ENCODE measurements at regions not wholly inside any gene's neighbourhood (a gene's known extent, or its start where the extent isn't known, plus 50 kb on each side); places are given as distances from the start of the nearest gene placed in this dataset.

DNA sequence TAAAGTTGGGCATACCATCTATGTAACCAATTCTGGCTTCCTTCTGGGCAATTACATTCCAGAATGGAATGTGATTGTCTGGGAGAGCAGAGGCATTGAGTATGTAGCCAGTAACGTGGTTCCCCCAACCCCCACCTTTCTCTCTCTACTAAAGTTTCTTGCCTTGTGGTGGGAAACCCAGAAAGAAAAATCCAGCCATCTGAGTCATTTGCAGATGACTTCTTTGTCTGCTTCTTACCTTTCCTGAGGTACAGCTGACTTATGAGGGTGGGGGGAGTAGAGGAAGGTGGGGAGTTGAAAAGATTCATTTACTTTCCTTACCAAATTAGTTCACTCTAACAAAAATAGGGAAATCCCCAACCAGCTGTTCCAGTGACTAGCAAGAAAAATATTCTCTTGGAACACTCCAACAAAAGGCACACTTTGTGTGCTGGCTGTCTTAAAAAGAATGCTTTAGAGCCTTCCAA lies 112.1 kb upstream of the FRMD6 start:
- H2AFZ ChIP-seq (ENCODE audit: low read depth, low read length, poor library complexity, severe bottlenecking): peak overlapping the region; percentile 25
- peaks cover 9 to 22% of the 10 kb centered on the region in 2 experiments for H3K4me1 ChIP-seq (ENCODE audit: control insufficient read depth in 1 of 2, insufficient read depth in 2 of 2, low read length in 2 of 2)
- no TSS peak for BruUV-seq (replicated peaks)
- intact Hi-C loops (cut with micrococcal nuclease): no loop called here
- H3K9me3 ChIP-seq (ENCODE audit: control insufficient read depth in 1 of 2, insufficient read depth in 1 of 2, low read depth in 1 of 2, low read length in 2 of 2): 0 out of 4 replicates have a peak, but pooled peaks cover 0 to 5% of the 10 kb centered on the region in 2 experiments
- H3K4me3 ChIP-seq (replicated peaks in 1 of 2; ENCODE audit: low read depth in 1 of 2, low read length in 2 of 2): no peak overlapping the region
- H3K9ac ChIP-seq (ENCODE audit: low read length): no peak overlapping the region
- H3K36me3 ChIP-seq (ENCODE audit: control insufficient read depth in 1 of 2, insufficient read depth in 2 of 2, low read length in 2 of 2): no peaks in the 10 kb centered on the region
- H3K79me2 ChIP-seq (ENCODE audit: insufficient read depth, low read length): no peaks in the 10 kb centered on the region
- no peaks in the 10 kb centered on the region for H4K20me1 ChIP-seq (ENCODE audit: insufficient read depth)
- H3K4me2 ChIP-seq (ENCODE audit: low read length): peak overlapping the region; percentile 26
- no peaks in the 10 kb centered on the region for H3K27me3 ChIP-seq (ENCODE audit: insufficient read depth, low read length)
- no peaks in the 10 kb centered on the region for H3K9me2 ChIP-seq (ENCODE audit: insufficient read depth)
- RAD21 ChIA-PET (ENCODE audit: low non-redundant PET in 1 of 2, low total read pairs in 2 of 2, uncharacterized antibody in 2 of 2, unreplicated experiment in 2 of 2): no interaction called here
- no peak for ATAC-seq
- TF ChIP-seq CBX3 (IDR thresholded peaks at IDR 0.05; ENCODE audit: low read depth) (no peak), YY1 (IDR thresholded peaks at IDR 0.05; ENCODE audit: extremely low read depth, insufficient replicate concordance, low read depth, low read length) (no peak), SIN3A (IDR thresholded peaks at IDR 0.05; ENCODE audit: low read depth) (no peak), ZBTB33 (IDR thresholded peaks at IDR 0.05; ENCODE audit: extremely low read depth, insufficient replicate concordance, low read length) (no peak), ZFX (IDR thresholded peaks at IDR 0.05) (no peak), EZH2 (IDR thresholded peaks at IDR 0.05) (no peak), FOSL1 (IDR thresholded peaks at IDR 0.05; ENCODE audit: low read depth) (no peak), SRF (IDR thresholded peaks at IDR 0.05; ENCODE audit: low read depth) (no peak), SP1 (IDR thresholded peaks at IDR 0.05; ENCODE audit: low read depth) (no peak), CEBPB (IDR thresholded peaks at IDR 0.05; ENCODE audit: low read depth) (no peak), ZNF274 (IDR thresholded peaks at IDR 0.05; ENCODE audit: low read depth, low read length) (no peak), POLR2A (IDR thresholded peaks at IDR 0.05; ENCODE audit: borderline replicate concordance, extremely low read depth, insufficient read depth, insufficient read length) (no peak), JUND (IDR thresholded peaks at IDR 0.05) (no peak), TCF7L2 (IDR thresholded peaks at IDR 0.05; ENCODE audit: borderline replicate concordance, extremely low read depth, insufficient read depth, insufficient read length) (no peak), EZH2phosphoT487 (IDR thresholded peaks at IDR 0.05; ENCODE audit: borderline replicate concordance) (no peak)
- TF ChIP-seq, protein P1, sequence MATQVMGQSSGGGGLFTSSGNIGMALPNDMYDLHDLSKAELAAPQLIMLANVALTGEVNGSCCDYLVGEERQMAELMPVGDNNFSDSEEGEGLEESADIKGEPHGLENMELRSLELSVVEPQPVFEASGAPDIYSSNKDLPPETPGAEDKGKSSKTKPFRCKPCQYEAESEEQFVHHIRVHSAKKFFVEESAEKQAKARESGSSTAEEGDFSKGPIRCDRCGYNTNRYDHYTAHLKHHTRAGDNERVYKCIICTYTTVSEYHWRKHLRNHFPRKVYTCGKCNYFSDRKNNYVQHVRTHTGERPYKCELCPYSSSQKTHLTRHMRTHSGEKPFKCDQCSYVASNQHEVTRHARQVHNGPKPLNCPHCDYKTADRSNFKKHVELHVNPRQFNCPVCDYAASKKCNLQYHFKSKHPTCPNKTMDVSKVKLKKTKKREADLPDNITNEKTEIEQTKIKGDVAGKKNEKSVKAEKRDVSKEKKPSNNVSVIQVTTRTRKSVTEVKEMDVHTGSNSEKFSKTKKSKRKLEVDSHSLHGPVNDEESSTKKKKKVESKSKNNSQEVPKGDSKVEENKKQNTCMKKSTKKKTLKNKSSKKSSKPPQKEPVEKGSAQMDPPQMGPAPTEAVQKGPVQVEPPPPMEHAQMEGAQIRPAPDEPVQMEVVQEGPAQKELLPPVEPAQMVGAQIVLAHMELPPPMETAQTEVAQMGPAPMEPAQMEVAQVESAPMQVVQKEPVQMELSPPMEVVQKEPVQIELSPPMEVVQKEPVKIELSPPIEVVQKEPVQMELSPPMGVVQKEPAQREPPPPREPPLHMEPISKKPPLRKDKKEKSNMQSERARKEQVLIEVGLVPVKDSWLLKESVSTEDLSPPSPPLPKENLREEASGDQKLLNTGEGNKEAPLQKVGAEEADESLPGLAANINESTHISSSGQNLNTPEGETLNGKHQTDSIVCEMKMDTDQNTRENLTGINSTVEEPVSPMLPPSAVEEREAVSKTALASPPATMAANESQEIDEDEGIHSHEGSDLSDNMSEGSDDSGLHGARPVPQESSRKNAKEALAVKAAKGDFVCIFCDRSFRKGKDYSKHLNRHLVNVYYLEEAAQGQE (IDR thresholded peaks at IDR 0.05; ENCODE audit: low read depth): no peak
- TF ChIP-seq, protein P2, sequence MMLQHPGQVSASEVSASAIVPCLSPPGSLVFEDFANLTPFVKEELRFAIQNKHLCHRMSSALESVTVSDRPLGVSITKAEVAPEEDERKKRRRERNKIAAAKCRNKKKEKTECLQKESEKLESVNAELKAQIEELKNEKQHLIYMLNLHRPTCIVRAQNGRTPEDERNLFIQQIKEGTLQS (IDR thresholded peaks at IDR 0.05): no peak
- TF ChIP-seq, protein P3, sequence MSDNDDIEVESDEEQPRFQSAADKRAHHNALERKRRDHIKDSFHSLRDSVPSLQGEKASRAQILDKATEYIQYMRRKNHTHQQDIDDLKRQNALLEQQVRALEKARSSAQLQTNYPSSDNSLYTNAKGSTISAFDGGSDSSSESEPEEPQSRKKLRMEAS (IDR thresholded peaks at IDR 0.05): no peak
- POLR2A ChIA-PET: no interaction called here
- CTCF ChIA-PET: no interaction called here
- H3K27ac ChIP-seq (ENCODE audit: low read depth, low read length): no peak overlapping the region
- DNase-seq (ENCODE audit: low read depth, low spot score): no peak
